Mammary epithelial cell (primary cell): ENCODE measurements at regions not wholly inside any gene's neighbourhood (a gene's known extent, or its start where the extent isn't known, plus 50 kb on each side); places are given as distances from the start of the nearest gene placed in this dataset.

Experiments
- EZH2 ChIP-seq: IDR thresholded peaks from 2 replicates; pipeline ENCODE4 v1.6.1; 2012; ENCODE audit warnings: low read length, inconsistent platforms, borderline replicate concordance
- TF ChIP-seq, protein P1 (sequence below), 2 donors: IDR thresholded peaks in 1 of 2; conservative IDR thresholded peaks in 1 of 2; 2 replicates each; pipeline ENCODE4 v1.5.1; 2011 to 2012; ENCODE audit warnings: inconsistent platforms in 2 of 2, low read length in 2 of 2, mild to moderate bottlenecking in 2 of 2, control low read depth in 1 of 2, low read depth in 1 of 2; ENCODE audit not compliant: insufficient read depth in 1 of 2; ENCODE audit errors: extremely low read depth in 1 of 2

DNA sequence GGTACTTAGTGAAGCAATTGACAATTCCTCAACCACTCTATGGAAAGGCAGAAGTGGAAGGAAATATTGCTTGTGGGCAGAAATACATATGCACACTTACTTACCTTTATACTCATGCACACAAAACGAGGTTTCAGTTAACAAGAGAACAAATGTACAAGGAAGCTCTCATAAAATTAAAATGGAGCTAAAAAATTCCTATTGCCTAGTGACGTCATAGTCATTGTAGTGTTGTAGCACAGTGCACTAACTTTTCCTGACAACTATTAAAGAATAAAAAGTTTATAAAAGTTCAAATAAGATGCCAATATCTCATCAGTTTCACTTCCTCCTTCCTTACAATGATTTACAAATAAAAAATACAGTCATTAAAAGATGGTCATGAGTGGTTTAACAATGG, 1161.9 kb upstream of the NRXN1 start:
- TF ChIP-seq, protein P1, sequence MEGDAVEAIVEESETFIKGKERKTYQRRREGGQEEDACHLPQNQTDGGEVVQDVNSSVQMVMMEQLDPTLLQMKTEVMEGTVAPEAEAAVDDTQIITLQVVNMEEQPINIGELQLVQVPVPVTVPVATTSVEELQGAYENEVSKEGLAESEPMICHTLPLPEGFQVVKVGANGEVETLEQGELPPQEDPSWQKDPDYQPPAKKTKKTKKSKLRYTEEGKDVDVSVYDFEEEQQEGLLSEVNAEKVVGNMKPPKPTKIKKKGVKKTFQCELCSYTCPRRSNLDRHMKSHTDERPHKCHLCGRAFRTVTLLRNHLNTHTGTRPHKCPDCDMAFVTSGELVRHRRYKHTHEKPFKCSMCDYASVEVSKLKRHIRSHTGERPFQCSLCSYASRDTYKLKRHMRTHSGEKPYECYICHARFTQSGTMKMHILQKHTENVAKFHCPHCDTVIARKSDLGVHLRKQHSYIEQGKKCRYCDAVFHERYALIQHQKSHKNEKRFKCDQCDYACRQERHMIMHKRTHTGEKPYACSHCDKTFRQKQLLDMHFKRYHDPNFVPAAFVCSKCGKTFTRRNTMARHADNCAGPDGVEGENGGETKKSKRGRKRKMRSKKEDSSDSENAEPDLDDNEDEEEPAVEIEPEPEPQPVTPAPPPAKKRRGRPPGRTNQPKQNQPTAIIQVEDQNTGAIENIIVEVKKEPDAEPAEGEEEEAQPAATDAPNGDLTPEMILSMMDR (conservative IDR thresholded peaks at IDR 0.05 in 1 of 2, IDR thresholded peaks at IDR 0.05 in 1 of 2; ENCODE audit: extremely low read depth in 1 of 2, insufficient read depth in 1 of 2, low read depth in 1 of 2, low read length in 2 of 2): no peak
- no peak for TF ChIP-seq EZH2
